CD4-positive, alpha-beta T cell treated with Interleukin-4 for 4 hours (primary cell): ENCODE measurements at regions not wholly inside any gene's neighbourhood (a gene's known extent, or its start where the extent isn't known, plus 50 kb on each side); places are given as distances from the start of the nearest gene placed in this dataset.
"Not testable (repeated sequence)": the region's sequence is repeated elsewhere in the genome, so short reads cannot be mapped to it uniquely, and the experiment has no call there.

Experiments used
- DNase-seq: peaks from one replicate; pipeline ENCODE4 v3.0.0-alpha.2; 2020

GRCh38 chrX:5683996-5684395 lies 544.7 kb downstream of the NLGN4X start:
- no peak for DNase-seq

- DNase-seq: no peak
Measured at GRCh38 chrX:5681159-5681558, 547.5 kb downstream of the NLGN4X start.

GRCh38 chrX:5674036-5674435 lies 554.6 kb downstream of the NLGN4X start:
- DNase-seq: no peak

- DNase-seq: no peak
Measured at GRCh38 chrX:5672099-5672498, 556.6 kb downstream of the NLGN4X start.

- DNase-seq: not testable (repeated sequence)
Measured at GRCh38 chrX:5666689-5667088, 562.0 kb downstream of the NLGN4X start.

- DNase-seq: no peak
Measured at GRCh38 chrX:5656544-5656943, 572.1 kb downstream of the NLGN4X start.

- no peak for DNase-seq
Measured at GRCh38 chrX:5650904-5651303, 577.8 kb downstream of the NLGN4X start.

- no peak for DNase-seq
Measured at GRCh38 chrX:5648941-5649568, 579.6 kb downstream of the NLGN4X start.

GRCh38 chrX:5646818-5647217 lies 581.8 kb downstream of the NLGN4X start:
- no peak for DNase-seq

GRCh38 chrX:5644776-5645175 lies 583.9 kb downstream of the NLGN4X start:
- no peak for DNase-seq

- no peak for DNase-seq
Measured at GRCh38 chrX:5640071-5640470, 588.6 kb downstream of the NLGN4X start.

GRCh38 chrX:5638572-5638971 lies 590.1 kb downstream of the NLGN4X start:
- DNase-seq: no peak

- no peak for DNase-seq
Measured at GRCh38 chrX:5632887-5633286, 595.8 kb downstream of the NLGN4X start.

- no peak for DNase-seq
Measured at GRCh38 chrX:5632061-5632614, 596.5 kb downstream of the NLGN4X start.

GRCh38 chrX:5617666-5618065 lies 611.0 kb downstream of the NLGN4X start:
- DNase-seq: no peak

- DNase-seq: no peak
Measured at GRCh38 chrX:5595570-5595969, 633.1 kb downstream of the NLGN4X start.

- DNase-seq: no peak
Measured at GRCh38 chrX:5586726-5587125, 641.9 kb downstream of the NLGN4X start.

- DNase-seq: no peak
Measured at GRCh38 chrX:5575407-5575806, 653.3 kb downstream of the NLGN4X start.

- no peak for DNase-seq
Measured at GRCh38 chrX:5568934-5569333, 659.7 kb downstream of the NLGN4X start.

GRCh38 chrX:5559386-5559785 lies 669.3 kb downstream of the NLGN4X start:
- no peak for DNase-seq

- DNase-seq: no peak
Measured at GRCh38 chrX:5549512-5549911, 679.2 kb downstream of the NLGN4X start.

GRCh38 chrX:5537098-5537497 lies 691.6 kb downstream of the NLGN4X start:
- DNase-seq: no peak

- DNase-seq: no peak
Measured at GRCh38 chrX:5536261-5536660, 692.4 kb downstream of the NLGN4X start.

- no peak for DNase-seq
Measured at GRCh38 chrX:5528057-5528456, 700.6 kb downstream of the NLGN4X start.

GRCh38 chrX:5526191-5526590 lies 702.5 kb downstream of the NLGN4X start:
- DNase-seq: no peak
